H9 (cell line): ENCODE measurements at regions not wholly inside any gene's neighbourhood (a gene's known extent, or its start where the extent isn't known, plus 50 kb on each side); places are given as distances from the start of the nearest gene placed in this dataset.

Experiments
- DNase-seq: peaks from one replicate; pipeline ENCODE4 v3.0.0-alpha.2; 2017
- H2AFZ ChIP-seq: one replicate; pipeline ENCODE4 v1.6.1; 2013; ENCODE audit warnings: mild to moderate bottlenecking, low read length, control low read depth, moderate library complexity
- H2AK5ac ChIP-seq: 2 replicates; pipeline ENCODE4 v1.6.1; 2013; ENCODE audit warnings: low read length, control low read depth, mixed read lengths; ENCODE audit not compliant: insufficient read length
- H2BK120ac ChIP-seq: one replicate; pipeline ENCODE4 v1.6.1; 2013; ENCODE audit warnings: low read depth, mild to moderate bottlenecking, low read length, control low read depth, inconsistent platforms; ENCODE audit not compliant: poor library complexity, severe bottlenecking
- H2BK12ac ChIP-seq: 2 replicates; pipeline ENCODE4 v1.6.1; 2013; ENCODE audit warnings: low read length, control low read depth, mixed read lengths, low read depth; ENCODE audit not compliant: insufficient read length
- H2BK15ac ChIP-seq: 2 replicates; pipeline ENCODE4 v1.6.1; 2013; ENCODE audit warnings: low read depth, low read length, control low read depth
- H2BK20ac ChIP-seq: one replicate; pipeline ENCODE4 v1.6.1; 2013; ENCODE audit warnings: low read depth, mild to moderate bottlenecking, low read length, control low read depth, inconsistent platforms; ENCODE audit not compliant: poor library complexity, severe bottlenecking
- H2BK5ac ChIP-seq: 2 replicates; pipeline ENCODE4 v1.6.1; 2013; ENCODE audit warnings: low read length, control low read depth, mixed read lengths; ENCODE audit not compliant: insufficient read length
- H3K14ac ChIP-seq: 2 replicates; pipeline ENCODE4 v1.6.1; 2013; ENCODE audit warnings: low read length, control low read depth; ENCODE audit not compliant: insufficient read depth
- H3K18ac ChIP-seq: 2 replicates; pipeline ENCODE4 v1.6.1; 2013; ENCODE audit warnings: low read depth, mild to moderate bottlenecking, mixed read lengths, low read length, control low read depth; ENCODE audit not compliant: insufficient read length
- H3K23ac ChIP-seq: 2 replicates; pipeline ENCODE4 v1.6.1; 2013; ENCODE audit warnings: low read length, control low read depth, mixed read lengths, low read depth; ENCODE audit not compliant: insufficient read length
- H3K23me2 ChIP-seq: 2 replicates; pipeline ENCODE4 v1.6.1; 2013; ENCODE audit warnings: low read depth, mild to moderate bottlenecking, mixed read lengths, low read length, control low read depth; ENCODE audit not compliant: insufficient read length, poor library complexity, severe bottlenecking
- H3K27ac ChIP-seq: 2 replicates; pipeline ENCODE4 v1.5.1; 2013; ENCODE audit warnings: low read length, control low read depth, mixed read lengths, low read depth; ENCODE audit not compliant: insufficient read length
- H3K27me3 ChIP-seq: 2 replicates; pipeline ENCODE4 v1.6.1; 2013; ENCODE audit warnings: low read length, control low read depth, inconsistent platforms; ENCODE audit not compliant: insufficient read depth
- H3K4ac ChIP-seq: 2 replicates; pipeline ENCODE4 v1.6.1; 2013; ENCODE audit warnings: low read depth, mild to moderate bottlenecking, control low read depth, inconsistent platforms, low read length, moderate library complexity
- H3K4me1 ChIP-seq: 2 replicates; pipeline ENCODE4 v1.6.1; 2013; ENCODE audit warnings: low read length, control low read depth, inconsistent platforms; ENCODE audit not compliant: insufficient read depth
- H3K4me2 ChIP-seq: 2 replicates; pipeline ENCODE4 v1.6.1; 2013; ENCODE audit warnings: low read length, control low read depth, mixed read lengths; ENCODE audit not compliant: insufficient read length, insufficient read depth
- H3K56ac ChIP-seq: 2 replicates; pipeline ENCODE4 v1.6.1; 2013; ENCODE audit warnings: low read depth, mild to moderate bottlenecking, mixed read lengths, low read length, control low read depth; ENCODE audit not compliant: insufficient read length
- H3K79me1 ChIP-seq: 2 replicates; pipeline ENCODE4 v1.6.1; 2013; ENCODE audit warnings: low read depth, mild to moderate bottlenecking, moderate library complexity, low read length, control low read depth, inconsistent platforms; ENCODE audit not compliant: insufficient read depth, poor library complexity, severe bottlenecking
- H3K79me2 ChIP-seq: 2 replicates; pipeline ENCODE4 v1.6.1; 2013; ENCODE audit warnings: low read length, control low read depth, inconsistent platforms; ENCODE audit not compliant: insufficient read depth
- H3K9ac ChIP-seq: 2 replicates; pipeline ENCODE4 v1.6.1; 2013; ENCODE audit warnings: low read length, control low read depth, mixed read lengths; ENCODE audit not compliant: insufficient read length; ENCODE audit errors: extremely low read depth
- H3K9me3 ChIP-seq: one replicate; pipeline ENCODE4 v1.6.1; 2013; ENCODE audit warnings: low read depth, low read length, inconsistent platforms; ENCODE audit not compliant: control insufficient read depth
- H3T11ph ChIP-seq: one replicate; pipeline ENCODE4 v1.6.1; 2013; ENCODE audit warnings: mild to moderate bottlenecking, low read length, control low read depth, inconsistent platforms
- H4K20me1 ChIP-seq: one replicate; pipeline ENCODE4 v1.6.1; 2013; ENCODE audit not compliant: control insufficient read depth, insufficient read length, insufficient read depth
- H4K5ac ChIP-seq: 2 replicates; pipeline ENCODE4 v1.6.1; 2013; ENCODE audit warnings: low read depth, mild to moderate bottlenecking, mixed read lengths, low read length, control low read depth; ENCODE audit not compliant: insufficient read length
- H4K8ac ChIP-seq: replicated peaks from 2 replicates; pipeline ENCODE4 v1.6.1; 2013; ENCODE audit warnings: low read length, control low read depth, mixed read lengths, low read depth; ENCODE audit not compliant: insufficient read length
- H4K91ac ChIP-seq: 2 replicates; pipeline ENCODE4 v1.6.1; 2013; ENCODE audit warnings: low read depth, mild to moderate bottlenecking, moderate library complexity, mixed read lengths, low read length, control low read depth; ENCODE audit not compliant: insufficient read length
- H3K27ac Mint-ChIP-seq, 3 experiments: 2 replicates in 2 of 3; 3 replicates in 1 of 3; pipeline ENCODE4 v1.8.0; 2020 to 2021; ENCODE audit warnings: mixed read lengths in 3 of 3, mild to moderate bottlenecking in 1 of 3, moderate library complexity in 1 of 3
- H3K27me3 Mint-ChIP-seq: 2 replicates; pipeline ENCODE4 v1.8.0; 2021; ENCODE audit warnings: low read depth, mild to moderate bottlenecking, moderate library complexity, mixed read lengths
- H3K36me3 Mint-ChIP-seq, 3 experiments: 2 replicates in 2 of 3; 3 replicates in 1 of 3; pipeline ENCODE4 v1.8.0; 2020 to 2021; ENCODE audit warnings: low read depth in 3 of 3, mixed read lengths in 3 of 3; ENCODE audit not compliant: insufficient read depth in 1 of 3
- H3K4me1 Mint-ChIP-seq, 2 experiments: 2 replicates each; pipeline ENCODE4 v1.8.0; 2020; ENCODE audit warnings: mixed read lengths in 2 of 2
- H3K4me3 Mint-ChIP-seq, 2 experiments: 2 replicates in 1 of 2; 3 replicates in 1 of 2; pipeline ENCODE4 v1.8.0; 2020 to 2021; ENCODE audit warnings: mild to moderate bottlenecking in 2 of 2, mixed read lengths in 2 of 2, moderate library complexity in 1 of 2
- H3K9me3 Mint-ChIP-seq, 2 experiments: 2 replicates in 1 of 2; 3 replicates in 1 of 2; pipeline ENCODE4 v1.8.0; 2020; ENCODE audit warnings: mild to moderate bottlenecking in 2 of 2, mixed read lengths in 2 of 2, moderate library complexity in 1 of 2
- WGBS: extraction: QIAGEN DNeasy Blood & Tissue Kit; methylation state at CpG from one replicate; pipeline ENCODE4 v1.1.7; 2013; ENCODE audit warnings: missing lambda C conversion rate, low lambda C conversion rate, mixed read lengths; ENCODE audit not compliant: insufficient read length; ENCODE audit errors: extremely low coverage; 5-methylcytosine and 5-hydroxymethylcytosine counted together
- TF ChIP-seq, protein P1 (sequence below): fragments of 200-600 bp; sonication (generic); conservative IDR thresholded peaks from 3 replicates; pipeline ENCODE4 v1.8.0; 2021; ENCODE audit warnings: antibody characterized with exemption, mild to moderate bottlenecking

DNA sequence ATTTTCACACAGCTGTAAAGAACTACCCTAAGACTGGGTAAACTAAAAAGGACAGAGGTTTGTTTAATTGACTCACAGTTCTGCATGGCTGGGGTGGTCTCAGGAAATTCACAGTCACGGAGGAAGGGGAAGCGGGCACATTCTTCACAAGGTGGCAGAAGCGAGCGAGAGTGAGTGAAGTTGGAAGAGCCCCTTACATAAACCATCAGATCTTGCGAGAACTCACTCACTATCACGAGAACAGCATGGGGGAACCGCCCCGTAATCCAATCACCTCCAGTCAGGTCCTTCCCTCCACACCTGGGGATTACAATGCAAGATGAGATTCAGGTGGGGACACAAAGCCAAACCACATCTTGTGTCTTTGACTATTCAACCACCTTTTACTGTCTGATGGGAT lies 700.5 kb downstream of the TENT5A start:
- H3K4me1 Mint-ChIP-seq, result 0 out of 4 replicates have a peak, but pooled peaks cover 3% of the 10 kb centered on the region in 2 experiments
- Histone ChIP-seq H3K27ac (no peak overlapping the region), H3K79me1 (no peaks in the 10 kb centered on the region), H2BK15ac (no peak overlapping the region), H3K18ac (no peak overlapping the region), H4K20me1 (no peaks in the 10 kb centered on the region), H3K27me3 (no peaks in the 10 kb centered on the region), H3T11ph (no peak overlapping the region), H3K9ac (no peak overlapping the region), H3K9me3 (no peaks in the 10 kb centered on the region), H3K23me2 (no peaks in the 10 kb centered on the region), H4K8ac (no peak overlapping the region), H2AFZ (no peak overlapping the region), H4K5ac (no peak overlapping the region), H3K4me2 (no peak overlapping the region), H2AK5ac (no peak overlapping the region), H2BK12ac (no peak overlapping the region), H3K4me1 (no peaks in the 10 kb centered on the region), H2BK5ac (no peak overlapping the region), H3K79me2 (no peaks in the 10 kb centered on the region), H4K91ac (no peak overlapping the region), H3K4ac (no peak overlapping the region), H2BK120ac (no peak overlapping the region), H2BK20ac (no peak overlapping the region), H3K14ac (no peak overlapping the region), H3K56ac (no peak overlapping the region), H3K23ac (no peak overlapping the region)
- H3K27ac Mint-ChIP-seq, result peak overlapping the region in 1 of 3 experiments; percentile 25; a peak in 1 of 7 replicates
- no peaks in the 10 kb centered on the region; a peak in 1 of 5 replicates for H3K9me3 Mint-ChIP-seq
- no peak overlapping the region for H3K4me3 Mint-ChIP-seq
- H3K27me3 Mint-ChIP-seq, result no peaks in the 10 kb centered on the region
- peak; percentile 38 for DNase-seq
- TF ChIP-seq, protein P1, sequence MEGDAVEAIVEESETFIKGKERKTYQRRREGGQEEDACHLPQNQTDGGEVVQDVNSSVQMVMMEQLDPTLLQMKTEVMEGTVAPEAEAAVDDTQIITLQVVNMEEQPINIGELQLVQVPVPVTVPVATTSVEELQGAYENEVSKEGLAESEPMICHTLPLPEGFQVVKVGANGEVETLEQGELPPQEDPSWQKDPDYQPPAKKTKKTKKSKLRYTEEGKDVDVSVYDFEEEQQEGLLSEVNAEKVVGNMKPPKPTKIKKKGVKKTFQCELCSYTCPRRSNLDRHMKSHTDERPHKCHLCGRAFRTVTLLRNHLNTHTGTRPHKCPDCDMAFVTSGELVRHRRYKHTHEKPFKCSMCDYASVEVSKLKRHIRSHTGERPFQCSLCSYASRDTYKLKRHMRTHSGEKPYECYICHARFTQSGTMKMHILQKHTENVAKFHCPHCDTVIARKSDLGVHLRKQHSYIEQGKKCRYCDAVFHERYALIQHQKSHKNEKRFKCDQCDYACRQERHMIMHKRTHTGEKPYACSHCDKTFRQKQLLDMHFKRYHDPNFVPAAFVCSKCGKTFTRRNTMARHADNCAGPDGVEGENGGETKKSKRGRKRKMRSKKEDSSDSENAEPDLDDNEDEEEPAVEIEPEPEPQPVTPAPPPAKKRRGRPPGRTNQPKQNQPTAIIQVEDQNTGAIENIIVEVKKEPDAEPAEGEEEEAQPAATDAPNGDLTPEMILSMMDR, result peak; percentile 42; the same call in 2 of the 3 replicates
- H3K36me3 Mint-ChIP-seq, result no peaks in the 10 kb centered on the region
- WGBS, result no CpG with 5 or more reads among the region's 8 CpGs
